H1 (cell line): ENCODE measurements at regions not wholly inside any gene's neighbourhood (a gene's known extent, or its start where the extent isn't known, plus 50 kb on each side); places are given as distances from the start of the nearest gene placed in this dataset.

Experiments used
- FOSL1 ChIP-seq: IDR thresholded peaks from 2 replicates; pipeline ENCODE4 v1.6.1; 2011; ENCODE audit warnings: mild to moderate bottlenecking, low read depth, low read length, moderate library complexity; ENCODE audit not compliant: insufficient read depth
- POU5F1 ChIP-seq: IDR thresholded peaks from 2 replicates; pipeline ENCODE4 v1.6.1; 2011; ENCODE audit warnings: low read depth, mild to moderate bottlenecking, low read length, moderate library complexity
- SAP30 ChIP-seq: fragments of 300-600 bp; sonication (generic); IDR thresholded peaks from 2 replicates; pipeline ENCODE4 v1.7.1; 2012; ENCODE audit warnings: low read length, moderate library complexity, mild to moderate bottlenecking, inconsistent platforms; ENCODE audit not compliant: insufficient read depth, insufficient replicate concordance

DNA sequence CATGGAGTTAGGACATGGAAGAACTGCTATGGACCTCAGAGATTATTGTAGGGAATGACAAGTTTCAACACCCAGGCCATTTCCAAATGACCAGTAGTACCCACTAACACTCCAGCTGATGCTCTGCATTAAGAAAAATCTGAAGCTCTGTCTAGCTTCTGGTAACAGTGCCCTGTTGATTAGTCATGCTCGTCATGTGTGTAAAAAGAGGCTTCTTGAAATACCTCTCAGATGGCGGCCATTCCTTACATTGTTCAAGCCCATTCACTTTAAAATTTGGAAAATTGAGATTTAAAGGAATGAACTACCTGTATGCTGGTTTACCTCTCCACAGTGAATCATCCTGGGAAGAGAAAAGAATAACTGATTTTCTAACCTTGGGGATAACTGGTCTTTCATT is 527.9 kb upstream of the ARGLU1 start (continued):
- TF ChIP-seq POU5F1 (no peak), FOSL1 (no peak), SAP30 (no peak)
